ENCODE measurements at regions not wholly inside any gene's neighbourhood (a gene's known extent, or its start where the extent isn't known, plus 50 kb on each side); places are given as distances from the start of the nearest gene placed in this dataset.

DNA sequence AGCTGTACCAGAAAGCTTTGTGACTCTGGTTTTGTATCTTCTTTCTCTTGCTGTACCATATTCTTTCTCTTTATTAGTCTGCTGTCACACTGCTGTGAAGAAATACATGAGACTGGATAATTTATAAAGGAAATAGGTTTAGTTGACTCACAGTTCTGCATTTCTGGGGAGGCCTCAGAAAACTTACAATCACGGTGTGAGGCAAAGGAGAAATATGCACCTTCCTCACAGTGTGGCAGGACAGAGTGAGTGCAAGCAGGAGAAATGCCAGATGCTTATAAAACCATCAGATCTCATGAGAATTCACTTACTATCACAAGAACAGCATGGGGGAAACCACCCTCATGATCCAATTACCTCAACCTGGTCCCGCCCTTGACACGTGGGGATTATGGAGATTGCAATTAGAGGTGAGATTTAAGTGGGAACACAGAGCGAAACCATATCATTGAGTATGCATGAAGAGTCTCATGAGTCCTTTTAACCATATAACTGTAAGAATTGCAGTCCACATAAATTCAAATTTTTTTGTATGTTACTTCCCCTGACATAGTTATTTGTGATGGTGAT is 67.4 kb upstream of the INPP4B start:
- no peak overlapping the region for H3K9ac ChIP-seq (ENCODE audit: insufficient read depth, low read length, poor library complexity, severe bottlenecking)
- no peaks in the 10 kb centered on the region for H3K4me1 Mint-ChIP-seq

DNA sequence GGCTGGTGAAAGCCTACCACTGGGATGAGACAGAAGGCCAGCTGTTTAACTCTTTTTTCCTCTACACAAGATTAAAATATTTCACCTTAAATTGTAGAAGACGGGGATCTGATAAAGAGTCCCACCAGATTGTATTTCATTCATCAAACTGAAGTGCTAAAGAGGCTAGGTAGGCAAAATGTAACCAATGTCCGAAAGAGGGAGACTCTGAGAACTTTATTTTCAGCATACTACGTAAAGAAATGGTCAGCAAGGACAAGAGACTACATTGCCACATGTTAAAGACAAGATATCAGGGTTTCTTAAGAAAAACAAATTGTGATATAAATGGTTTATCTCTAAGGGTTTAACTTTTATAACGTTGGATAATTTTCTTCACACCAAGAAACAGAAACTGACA is 71.6 kb upstream of the INPP4B start:
- H3K27me3 Mint-ChIP-seq (ENCODE audit: low read depth in 3 of 3): no peaks in the 10 kb centered on the region

More for the DNA sequence above, 67.4 kb upstream of the INPP4B start:
- WGBS (ENCODE audit: insufficient coverage): 40% methylated on average over 1 of the region's 4 CpGs
- no peaks in the 10 kb centered on the region for H3K36me3 Mint-ChIP-seq
- TF ChIP-seq, protein P1, sequence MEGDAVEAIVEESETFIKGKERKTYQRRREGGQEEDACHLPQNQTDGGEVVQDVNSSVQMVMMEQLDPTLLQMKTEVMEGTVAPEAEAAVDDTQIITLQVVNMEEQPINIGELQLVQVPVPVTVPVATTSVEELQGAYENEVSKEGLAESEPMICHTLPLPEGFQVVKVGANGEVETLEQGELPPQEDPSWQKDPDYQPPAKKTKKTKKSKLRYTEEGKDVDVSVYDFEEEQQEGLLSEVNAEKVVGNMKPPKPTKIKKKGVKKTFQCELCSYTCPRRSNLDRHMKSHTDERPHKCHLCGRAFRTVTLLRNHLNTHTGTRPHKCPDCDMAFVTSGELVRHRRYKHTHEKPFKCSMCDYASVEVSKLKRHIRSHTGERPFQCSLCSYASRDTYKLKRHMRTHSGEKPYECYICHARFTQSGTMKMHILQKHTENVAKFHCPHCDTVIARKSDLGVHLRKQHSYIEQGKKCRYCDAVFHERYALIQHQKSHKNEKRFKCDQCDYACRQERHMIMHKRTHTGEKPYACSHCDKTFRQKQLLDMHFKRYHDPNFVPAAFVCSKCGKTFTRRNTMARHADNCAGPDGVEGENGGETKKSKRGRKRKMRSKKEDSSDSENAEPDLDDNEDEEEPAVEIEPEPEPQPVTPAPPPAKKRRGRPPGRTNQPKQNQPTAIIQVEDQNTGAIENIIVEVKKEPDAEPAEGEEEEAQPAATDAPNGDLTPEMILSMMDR (IDR thresholded peaks at IDR 0.05): no peak
- Histone ChIP-seq H3K79me2 (ENCODE audit: insufficient read depth, low read length) (no peaks in the 10 kb centered on the region), H3K4me3 (replicated peaks in 1 of 3; ENCODE audit: low read depth in 2 of 3, low read length in 3 of 3) (no peak overlapping the region), H3K4me1 (ENCODE audit: control insufficient read depth in 1 of 2, insufficient read depth in 2 of 2, low read length in 2 of 2) (no peaks in the 10 kb centered on the region), H3K36me3 (replicated peaks in 1 of 2; ENCODE audit: control insufficient read depth in 1 of 2, insufficient read depth in 2 of 2, low read length in 2 of 2) (no peaks in the 10 kb centered on the region), H2AFZ (ENCODE audit: insufficient read depth, low read depth, low read length, poor library complexity, severe bottlenecking) (no peak overlapping the region), H4K20me1 (ENCODE audit: insufficient read depth, low read length) (no peaks in the 10 kb centered on the region), H3K27ac (ENCODE audit: low read depth in 1 of 2, low read length in 2 of 2) (no peak overlapping the region), H3K9me3 (replicated peaks in 1 of 2; ENCODE audit: control insufficient read depth in 1 of 2, insufficient read depth in 1 of 2, low read length in 2 of 2) (no peaks in the 10 kb centered on the region), H3K4me2 (replicated peaks; ENCODE audit: extremely low read depth, low read length, poor library complexity, severe bottlenecking) (no peak overlapping the region), H3K27me3 (ENCODE audit: control insufficient read depth in 2 of 2, insufficient read depth in 2 of 2, low read length in 2 of 2) (no peaks in the 10 kb centered on the region)
- no peak overlapping the region for H3K4me3 Mint-ChIP-seq
- intact Hi-C loops (cut with micrococcal nuclease): no loop called here
- no peak overlapping the region for H3K27ac Mint-ChIP-seq
- no peaks in the 10 kb centered on the region for H3K27me3 Mint-ChIP-seq (ENCODE audit: low read depth in 3 of 3)
- DNase-seq: no peak
- peaks cover 0 to 4% (median 2%) of the 10 kb centered on the region in 7 donors for H3K9me3 Mint-ChIP-seq

More for the DNA sequence above, 71.6 kb upstream of the INPP4B start:
- no peak overlapping the region for H2AFZ ChIP-seq (ENCODE audit: insufficient read depth, low read depth, low read length, poor library complexity, severe bottlenecking)
- no peaks in the 10 kb centered on the region for H3K36me3 ChIP-seq (replicated peaks in 1 of 2; ENCODE audit: control insufficient read depth in 1 of 2, insufficient read depth in 2 of 2, low read length in 2 of 2)
- Mint-ChIP-seq H3K9me3 (peaks cover 0 to 7% (median 2%) of the 10 kb centered on the region in 7 donors), H3K27ac (no peak overlapping the region), H3K4me1 (no peaks in the 10 kb centered on the region), H3K4me3 (no peak overlapping the region), H3K36me3 (no peaks in the 10 kb centered on the region)
- H3K9me3 ChIP-seq (replicated peaks in 1 of 2; ENCODE audit: control insufficient read depth in 1 of 2, insufficient read depth in 1 of 2, low read length in 2 of 2): no peaks in the 10 kb centered on the region
- H3K27ac ChIP-seq (ENCODE audit: low read depth in 1 of 2, low read length in 2 of 2): no peak overlapping the region
- H3K4me3 ChIP-seq (replicated peaks in 1 of 3; ENCODE audit: low read depth in 2 of 3, low read length in 3 of 3): no peak overlapping the region
- no peaks in the 10 kb centered on the region for H3K27me3 ChIP-seq (ENCODE audit: control insufficient read depth in 2 of 2, insufficient read depth in 2 of 2, low read length in 2 of 2)
- no peak overlapping the region for H3K4me2 ChIP-seq (replicated peaks; ENCODE audit: extremely low read depth, low read length, poor library complexity, severe bottlenecking)
- no CpG with 5 or more reads among the region's 4 CpGs for WGBS (ENCODE audit: insufficient coverage)
- intact Hi-C loops (cut with micrococcal nuclease): no loop called here
- no peaks in the 10 kb centered on the region for H3K79me2 ChIP-seq (ENCODE audit: insufficient read depth, low read length)
- no peaks in the 10 kb centered on the region for H3K4me1 ChIP-seq (ENCODE audit: control insufficient read depth in 1 of 2, insufficient read depth in 2 of 2, low read length in 2 of 2)
- TF ChIP-seq, protein P1 (IDR thresholded peaks at IDR 0.05): no peak
- DNase-seq: no peak
- H4K20me1 ChIP-seq (ENCODE audit: insufficient read depth, low read length): no peaks in the 10 kb centered on the region
- H3K9ac ChIP-seq (ENCODE audit: insufficient read depth, low read length, poor library complexity, severe bottlenecking): no peak overlapping the region
